Cardiac muscle cell (in vitro differentiated cells and primary cell): ENCODE measurements at regions not wholly inside any gene's neighbourhood (a gene's known extent, or its start where the extent isn't known, plus 50 kb on each side); places are given as distances from the start of the nearest gene placed in this dataset.

Experiments
- DNase-seq, 2 donors: peaks; one replicate each; pipeline versions ENCODE4 v3.0.0 to v3.0.0-alpha.2; 2010 to 2017; ENCODE audit warnings: low read depth in 1 of 2, low spot score in 1 of 2
- H3K27ac ChIP-seq: fragments of 200-600 bp; sonication (generic); 2 replicates; pipeline ENCODE4 v1.5.1; 2016
- H3K27me3 ChIP-seq: fragments of 200-600 bp; sonication (generic); 2 replicates; pipeline ENCODE4 v1.6.0; 2016; ENCODE audit warnings: control low read depth
- H3K36me3 ChIP-seq: fragments of 200-600 bp; sonication (generic); 2 replicates; pipeline ENCODE4 v1.5.1; 2016; ENCODE audit warnings: control low read depth
- H3K4me1 ChIP-seq: fragments of 200-600 bp; sonication (generic); 2 replicates; pipeline ENCODE4 v1.8.1; 2017; ENCODE audit warnings: low read depth, mild to moderate bottlenecking, mixed run types
- H3K4me3 ChIP-seq: fragments of 200-600 bp; sonication (generic); 2 replicates; pipeline ENCODE4 v1.5.1; 2016; ENCODE audit warnings: mild to moderate bottlenecking
- H3K9me3 ChIP-seq: fragments of 200-600 bp; sonication (generic); 2 replicates; pipeline ENCODE4 v1.5.1; 2017; ENCODE audit warnings: low read depth, mild to moderate bottlenecking, control low read depth
- TF ChIP-seq, protein P1 (sequence below): IDR thresholded peaks from 2 replicates; pipeline ENCODE4 v1.5.1; 2012; ENCODE audit warnings: low read depth, mild to moderate bottlenecking, low read length

DNA sequence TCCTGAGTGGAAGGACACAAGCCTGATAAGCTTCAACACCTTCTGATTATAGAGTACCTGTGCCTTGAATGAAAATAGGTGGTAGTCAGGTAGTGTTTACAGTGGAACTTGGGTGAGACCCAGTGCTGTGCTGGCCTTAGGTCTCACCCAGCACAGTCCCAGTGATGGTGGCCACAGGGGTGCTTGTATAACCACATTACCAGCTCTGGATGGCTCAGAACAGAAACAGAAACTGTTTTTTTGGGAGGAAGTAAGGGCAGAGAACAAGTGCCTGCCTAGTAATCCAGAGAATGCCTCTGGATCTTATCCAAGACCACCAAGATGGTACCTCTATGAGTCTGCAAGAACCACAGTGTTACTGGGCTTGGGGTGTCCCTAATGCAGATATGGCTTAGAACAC is 171.5 kb upstream of the DIPK2B start:
- TF ChIP-seq, protein P1, sequence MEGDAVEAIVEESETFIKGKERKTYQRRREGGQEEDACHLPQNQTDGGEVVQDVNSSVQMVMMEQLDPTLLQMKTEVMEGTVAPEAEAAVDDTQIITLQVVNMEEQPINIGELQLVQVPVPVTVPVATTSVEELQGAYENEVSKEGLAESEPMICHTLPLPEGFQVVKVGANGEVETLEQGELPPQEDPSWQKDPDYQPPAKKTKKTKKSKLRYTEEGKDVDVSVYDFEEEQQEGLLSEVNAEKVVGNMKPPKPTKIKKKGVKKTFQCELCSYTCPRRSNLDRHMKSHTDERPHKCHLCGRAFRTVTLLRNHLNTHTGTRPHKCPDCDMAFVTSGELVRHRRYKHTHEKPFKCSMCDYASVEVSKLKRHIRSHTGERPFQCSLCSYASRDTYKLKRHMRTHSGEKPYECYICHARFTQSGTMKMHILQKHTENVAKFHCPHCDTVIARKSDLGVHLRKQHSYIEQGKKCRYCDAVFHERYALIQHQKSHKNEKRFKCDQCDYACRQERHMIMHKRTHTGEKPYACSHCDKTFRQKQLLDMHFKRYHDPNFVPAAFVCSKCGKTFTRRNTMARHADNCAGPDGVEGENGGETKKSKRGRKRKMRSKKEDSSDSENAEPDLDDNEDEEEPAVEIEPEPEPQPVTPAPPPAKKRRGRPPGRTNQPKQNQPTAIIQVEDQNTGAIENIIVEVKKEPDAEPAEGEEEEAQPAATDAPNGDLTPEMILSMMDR = no peak
- H3K36me3 ChIP-seq = no peaks in the 10 kb centered on the region
- H3K4me3 ChIP-seq = no peak overlapping the region
- DNase-seq = no peak
- no peaks in the 10 kb centered on the region for H3K27me3 ChIP-seq
- H3K9me3 ChIP-seq = no peaks in the 10 kb centered on the region
- H3K4me1 ChIP-seq = no peaks in the 10 kb centered on the region
- H3K27ac ChIP-seq = no peak overlapping the region

DNA sequence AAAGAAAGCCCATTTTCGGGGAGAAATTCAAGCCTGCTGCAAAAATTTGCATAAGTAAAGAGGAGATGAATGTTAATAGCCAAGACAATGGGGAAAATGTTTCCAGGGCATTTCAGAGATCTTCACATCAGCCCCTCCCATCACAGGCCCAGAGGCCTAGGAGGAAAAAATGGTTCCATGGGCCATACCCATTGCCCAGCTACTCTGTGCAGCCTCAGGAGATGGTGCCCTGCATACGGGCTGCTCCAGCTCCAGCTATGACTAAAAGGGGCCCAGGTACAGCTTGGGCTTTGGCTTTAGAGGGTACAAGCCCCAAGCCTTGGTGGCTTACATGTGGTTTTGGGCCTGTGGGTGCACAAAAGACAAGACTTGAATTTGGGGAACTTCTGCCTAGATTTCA is 168.0 kb upstream of the DIPK2B start:
- H3K36me3 ChIP-seq = no peaks in the 10 kb centered on the region
- DNase-seq = no peak
- no peaks in the 10 kb centered on the region for H3K4me1 ChIP-seq
- H3K27ac ChIP-seq = no peak overlapping the region
- H3K4me3 ChIP-seq = no peak overlapping the region
- TF ChIP-seq, protein P1 = no peak
- H3K9me3 ChIP-seq = no peaks in the 10 kb centered on the region
- no peaks in the 10 kb centered on the region for H3K27me3 ChIP-seq

DNA sequence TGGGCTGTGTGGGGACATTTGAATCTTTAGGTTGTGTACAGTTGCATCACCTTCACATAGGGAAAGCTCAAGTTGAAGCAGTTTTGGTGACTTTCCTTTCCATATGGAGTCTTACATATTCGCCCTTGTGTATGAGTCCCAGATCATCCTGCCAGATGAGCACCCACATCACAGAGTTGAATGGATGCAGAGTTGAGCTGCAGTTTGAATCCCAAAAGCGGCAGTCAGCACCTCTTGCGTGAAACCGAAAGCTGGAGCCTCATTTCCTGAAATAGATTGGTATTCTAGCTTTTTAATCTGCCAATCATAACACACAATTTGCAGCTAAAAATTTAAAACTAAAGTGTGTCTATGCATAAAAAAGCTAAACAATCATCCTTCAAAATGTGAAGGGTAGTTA is 162.9 kb upstream of the DIPK2B start:
- H3K9me3 ChIP-seq = no peaks in the 10 kb centered on the region
- H3K4me3 ChIP-seq = no peak overlapping the region
- no peaks in the 10 kb centered on the region for H3K27me3 ChIP-seq
- no peaks in the 10 kb centered on the region for H3K36me3 ChIP-seq
- TF ChIP-seq, protein P1 = no peak
- no peak for DNase-seq
- no peaks in the 10 kb centered on the region for H3K4me1 ChIP-seq
- H3K27ac ChIP-seq = no peak overlapping the region

DNA sequence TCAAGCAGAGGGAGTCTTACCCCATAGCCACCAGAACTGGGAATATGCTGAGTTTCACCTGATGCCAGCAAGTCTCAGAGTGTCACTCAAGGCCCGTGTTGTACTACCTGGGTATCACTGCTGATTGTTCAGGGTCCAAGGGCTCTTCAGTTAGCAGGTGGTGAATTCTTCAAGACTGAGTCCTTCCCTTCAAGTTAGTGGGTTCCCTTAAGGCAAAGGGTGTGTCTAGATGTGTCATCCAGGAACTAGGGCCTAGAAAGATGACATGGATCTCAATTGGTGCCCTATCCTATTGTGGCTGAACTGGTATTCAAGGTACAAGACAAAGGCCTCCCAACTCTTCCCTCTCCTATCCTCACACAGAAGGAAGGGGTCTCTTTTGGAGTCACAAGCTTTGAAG is 159.9 kb upstream of the DIPK2B start:
- no peak for DNase-seq
- TF ChIP-seq, protein P1 = no peak

DNA sequence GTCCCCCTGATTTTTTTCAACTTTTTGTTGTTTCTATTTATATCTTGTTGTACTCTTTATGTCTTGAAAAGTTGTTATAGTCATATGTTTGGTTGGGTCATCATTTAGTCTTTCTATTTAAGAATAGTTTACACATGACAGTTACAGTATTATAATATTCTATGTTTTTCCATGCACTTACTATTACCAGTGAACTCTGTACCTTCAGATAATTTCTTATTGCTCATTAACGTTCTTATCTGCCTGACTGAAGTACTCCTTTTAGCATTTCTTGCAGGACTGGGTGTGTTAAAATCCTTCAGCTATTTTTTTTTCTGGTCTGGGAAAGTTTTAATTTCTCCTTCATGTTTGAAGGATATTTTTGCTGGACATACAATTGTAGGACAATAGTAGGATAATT is 157.7 kb upstream of the DIPK2B start:
- Histone ChIP-seq H3K27me3 (no peaks in the 10 kb centered on the region), H3K4me1 (no peaks in the 10 kb centered on the region)

More for the DNA sequence above, 159.9 kb upstream of the DIPK2B start:
- Histone ChIP-seq H3K4me1 (no peaks in the 10 kb centered on the region), H3K27ac (no peak overlapping the region), H3K36me3 (no peaks in the 10 kb centered on the region), H3K27me3 (no peaks in the 10 kb centered on the region), H3K4me3 (no peak overlapping the region), H3K9me3 (no peaks in the 10 kb centered on the region)

More for the DNA sequence above, 157.7 kb upstream of the DIPK2B start:
- no peak overlapping the region for H3K27ac ChIP-seq
- no peak for DNase-seq
- no peak overlapping the region for H3K4me3 ChIP-seq
- no peaks in the 10 kb centered on the region for H3K36me3 ChIP-seq
- no peaks in the 10 kb centered on the region for H3K9me3 ChIP-seq
- TF ChIP-seq, protein P1 = no peak
